ENCODE measurements at regions not wholly inside any gene's neighbourhood (a gene's known extent, or its start where the extent isn't known, plus 50 kb on each side); places are given as distances from the start of the nearest gene placed in this dataset.

GRCh38 chr14:82067221-82067875 is 533.7 kb upstream of the SEL1L start:
- DNase-seq, result no peak

- no peak for DNase-seq
Measured at GRCh38 chr14:82070040-82070439, 536.4 kb upstream of the SEL1L start.

GRCh38 chr14:82070753-82071152 is 537.1 kb upstream of the SEL1L start:
- no peak for DNase-seq

GRCh38 chr14:82073547-82073946 is 539.9 kb upstream of the SEL1L start:
- no peak for DNase-seq

GRCh38 chr14:82075566-82075965 is 541.9 kb upstream of the SEL1L start:
- DNase-seq, result no peak

GRCh38 chr14:82079553-82079952 is 545.9 kb upstream of the SEL1L start:
- no peak for DNase-seq

GRCh38 chr14:82080370-82080769 is 546.7 kb upstream of the SEL1L start:
- no peak for DNase-seq

- no peak for DNase-seq
Measured at GRCh38 chr14:82084813-82085212, 551.2 kb upstream of the SEL1L start.

GRCh38 chr14:82091097-82091496 is 557.4 kb upstream of the SEL1L start:
- no peak for DNase-seq

- no peak for DNase-seq
Measured at GRCh38 chr14:82094829-82095345, 561.2 kb upstream of the SEL1L start.

GRCh38 chr14:82104013-82104412 is 570.4 kb upstream of the SEL1L start:
- no peak for DNase-seq

- no peak for DNase-seq
Measured at GRCh38 chr14:82112210-82112839, 578.7 kb upstream of the SEL1L start.

- DNase-seq, result no peak
Measured at GRCh38 chr14:82113007-82113406, 579.4 kb upstream of the SEL1L start.

- DNase-seq, result no peak
Measured at GRCh38 chr14:82113710-82114109, 580.1 kb upstream of the SEL1L start.

- no peak for DNase-seq
Measured at GRCh38 chr14:82116721-82117120, 583.1 kb upstream of the SEL1L start.

GRCh38 chr14:82122655-82123054 is 589.0 kb upstream of the SEL1L start:
- DNase-seq, result no peak

GRCh38 chr14:82124511-82124910 is 590.9 kb upstream of the SEL1L start:
- DNase-seq, result no peak

GRCh38 chr14:82126006-82126405 is 592.4 kb upstream of the SEL1L start:
- DNase-seq, result no peak

GRCh38 chr14:82134411-82134810 is 600.8 kb upstream of the SEL1L start:
- no peak for DNase-seq

- DNase-seq, result no peak
Measured at GRCh38 chr14:82138431-82138830, 604.8 kb upstream of the SEL1L start.

GRCh38 chr14:82146846-82147245 is 613.2 kb upstream of the SEL1L start:
- no peak for DNase-seq

- DNase-seq, result no peak
Measured at GRCh38 chr14:82153689-82154088, 620.0 kb upstream of the SEL1L start.

GRCh38 chr14:82159624-82160023 is 626.0 kb upstream of the SEL1L start:
- no peak for DNase-seq

- DNase-seq, result no peak
Measured at GRCh38 chr14:82180139-82180538, 646.5 kb upstream of the SEL1L start.

- DNase-seq, result no peak
Measured at GRCh38 chr14:82182646-82183045, 649.0 kb upstream of the SEL1L start.

Data from stimulated activated CD4-positive, alpha-beta T cell treated with anti-CD3 and anti-CD28 coated beads, Interleukin-4, amount 100 ng/mL, for 1 hour (primary cell).